ENCODE measurements at regions not wholly inside any gene's neighbourhood (a gene's known extent, or its start where the extent isn't known, plus 50 kb on each side); places are given as distances from the start of the nearest gene placed in this dataset.

- POLR2A ChIA-PET = interaction anchor here (0.6 kb wide), 1 partner anchor 196 kb away, joined by 7 read pairs; no protein-coding TSS in a partner anchor
Observed at GRCh38 chr12:123050331-123050831, 69.9 kb downstream of the ARL6IP4 start.

More at GRCh38 chr12:123050331-123050831, 69.9 kb downstream of the ARL6IP4 start:
- Histone ChIP-seq H3K36me3 (replicated peaks in 1 of 2; ENCODE audit: control extremely low read depth in 1 of 2, control insufficient read depth in 1 of 2, extremely low read depth in 1 of 2, insufficient read depth in 2 of 2, low read length in 1 of 2) (no peaks in the 10 kb centered on the region), H3K4me1 (ENCODE audit: control insufficient read depth in 2 of 2, insufficient read depth in 2 of 2, low read length in 2 of 2) (peaks cover 0 to 3% of the 10 kb centered on the region in 2 donors), H3K27me3 (replicated peaks in 1 of 4; ENCODE audit: control extremely low read depth in 1 of 4, control insufficient read depth in 3 of 4, insufficient read depth in 4 of 4, low read length in 3 of 4) (no peaks in the 10 kb centered on the region), H3K27ac (ENCODE audit: low read length in 2 of 2) (no peak overlapping the region), H3K4me2 (replicated peaks; ENCODE audit: low read depth, low read length, poor library complexity, severe bottlenecking) (no peak overlapping the region), H3K79me2 (ENCODE audit: control insufficient read depth, insufficient read depth, low read length) (no peaks in the 10 kb centered on the region), H3K9me3 (ENCODE audit: control extremely low read depth in 1 of 3, control insufficient read depth in 2 of 3, insufficient read depth in 1 of 3, low read length in 2 of 3) (no peaks in the 10 kb centered on the region), H3K4me3 (ENCODE audit: control extremely low read depth in 1 of 5, extremely low read depth in 1 of 5, insufficient read depth in 1 of 5, low read depth in 2 of 5, low read length in 4 of 5) (no peak overlapping the region), H2AFZ (ENCODE audit: insufficient read depth, low read depth, low read length, poor library complexity, severe bottlenecking) (no peak overlapping the region), H4K20me1 (ENCODE audit: control insufficient read depth, insufficient read depth, low read length, poor library complexity, severe bottlenecking) (no peaks in the 10 kb centered on the region), H3K9ac (ENCODE audit: low read length) (no peak overlapping the region)
- H3K9me3 Mint-ChIP-seq (ENCODE audit: insufficient read depth) = no peaks in the 10 kb centered on the region
- no peak overlapping the region for H3K4me3 Mint-ChIP-seq
- DNase-seq = no peak
- intact Hi-C loops (cut with micrococcal nuclease) = no loop called here
- TF ChIP-seq EZH2 (IDR thresholded peaks at IDR 0.05; ENCODE audit: borderline replicate concordance, insufficient read depth, low read depth, low read length, poor library complexity, severe bottlenecking) = no peak
- TF ChIP-seq, protein P1, sequence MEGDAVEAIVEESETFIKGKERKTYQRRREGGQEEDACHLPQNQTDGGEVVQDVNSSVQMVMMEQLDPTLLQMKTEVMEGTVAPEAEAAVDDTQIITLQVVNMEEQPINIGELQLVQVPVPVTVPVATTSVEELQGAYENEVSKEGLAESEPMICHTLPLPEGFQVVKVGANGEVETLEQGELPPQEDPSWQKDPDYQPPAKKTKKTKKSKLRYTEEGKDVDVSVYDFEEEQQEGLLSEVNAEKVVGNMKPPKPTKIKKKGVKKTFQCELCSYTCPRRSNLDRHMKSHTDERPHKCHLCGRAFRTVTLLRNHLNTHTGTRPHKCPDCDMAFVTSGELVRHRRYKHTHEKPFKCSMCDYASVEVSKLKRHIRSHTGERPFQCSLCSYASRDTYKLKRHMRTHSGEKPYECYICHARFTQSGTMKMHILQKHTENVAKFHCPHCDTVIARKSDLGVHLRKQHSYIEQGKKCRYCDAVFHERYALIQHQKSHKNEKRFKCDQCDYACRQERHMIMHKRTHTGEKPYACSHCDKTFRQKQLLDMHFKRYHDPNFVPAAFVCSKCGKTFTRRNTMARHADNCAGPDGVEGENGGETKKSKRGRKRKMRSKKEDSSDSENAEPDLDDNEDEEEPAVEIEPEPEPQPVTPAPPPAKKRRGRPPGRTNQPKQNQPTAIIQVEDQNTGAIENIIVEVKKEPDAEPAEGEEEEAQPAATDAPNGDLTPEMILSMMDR (IDR thresholded peaks at IDR 0.05) = no peak
- no peak for ATAC-seq (ENCODE audit: low read depth)
- H3K27me3 Mint-ChIP-seq = no peaks in the 10 kb centered on the region
- no peak overlapping the region for H3K27ac Mint-ChIP-seq
- peaks cover 12% of the 10 kb centered on the region for H3K4me1 Mint-ChIP-seq
- CTCF ChIA-PET = interaction anchor here (1.9 kb wide), 1 partner anchor 188 kb away, joined by 7 read pairs; no protein-coding TSS in a partner anchor
- WGBS (ENCODE audit: insufficient coverage) = 89% methylated on average over 6 of the region's 6 CpGs

Data from B cell (primary cell).